ENCODE measurements at regions not wholly inside any gene's neighbourhood (a gene's known extent, or its start where the extent isn't known, plus 50 kb on each side); places are given as distances from the start of the nearest gene placed in this dataset.
"Not testable (repeated sequence)": the region's sequence is repeated elsewhere in the genome, so short reads cannot be mapped to it uniquely, and the experiment has no call there.

- no peak for DNase-seq (ENCODE audit: low read depth in 2 of 2)
Measured at GRCh38 chr17:13865650-13866049, 203.7 kb upstream of the COX10 start.

DNA sequence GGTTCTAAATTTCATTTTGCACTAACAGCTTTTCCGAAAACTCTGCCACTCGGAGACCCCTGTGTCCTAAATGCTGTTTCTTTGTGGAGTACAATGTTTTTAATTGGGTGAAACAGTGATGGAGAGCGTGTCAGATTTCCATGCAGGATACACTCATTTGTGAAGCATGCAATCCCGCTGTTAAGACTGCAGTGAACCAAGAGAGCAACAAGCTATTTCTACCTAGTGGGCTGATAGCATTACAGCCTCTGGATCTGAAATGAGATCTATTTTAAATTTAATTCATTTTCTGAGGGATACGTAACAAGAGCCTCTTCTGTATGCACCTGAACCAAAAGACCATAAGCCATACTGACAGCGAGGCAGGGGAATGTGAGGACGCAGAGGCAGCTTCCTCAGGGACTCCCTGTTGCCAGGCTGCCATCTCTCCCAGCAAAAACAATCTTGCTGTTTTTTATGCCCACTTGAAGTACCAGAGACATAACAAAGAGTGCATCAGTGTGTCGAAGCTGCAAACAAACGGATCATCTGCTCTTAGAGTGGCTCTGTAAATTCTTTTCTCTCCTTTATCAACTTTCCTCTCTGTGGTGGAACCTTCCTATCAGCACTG is 199.9 kb upstream of the COX10 start:
- no peak for DNase-seq (ENCODE audit: low read depth in 2 of 2)

- no peak for DNase-seq (ENCODE audit: low read depth in 2 of 2)
Measured at GRCh38 chr17:13871261-13871660, 198.0 kb upstream of the COX10 start.

DNA sequence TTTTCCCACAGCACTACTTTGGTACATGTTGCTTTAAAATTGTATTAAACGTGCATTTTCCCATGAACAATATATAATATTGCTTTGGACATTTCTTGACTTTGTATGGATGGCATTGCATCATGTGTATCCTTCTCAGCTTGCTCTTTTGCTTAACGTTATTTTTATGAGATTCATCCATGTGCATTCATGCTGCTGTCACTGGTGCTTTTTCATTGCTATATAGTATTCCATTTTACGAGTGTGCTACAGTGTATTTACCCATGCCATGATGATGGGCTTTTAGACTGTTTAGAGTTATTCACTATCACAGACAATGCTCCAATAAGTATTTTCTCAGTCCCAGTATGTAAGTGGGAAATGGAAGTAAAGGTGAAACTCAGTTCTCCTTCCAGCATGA is 195.2 kb upstream of the COX10 start:
- DNase-seq (ENCODE audit: low read depth in 2 of 2), result no peak

DNA sequence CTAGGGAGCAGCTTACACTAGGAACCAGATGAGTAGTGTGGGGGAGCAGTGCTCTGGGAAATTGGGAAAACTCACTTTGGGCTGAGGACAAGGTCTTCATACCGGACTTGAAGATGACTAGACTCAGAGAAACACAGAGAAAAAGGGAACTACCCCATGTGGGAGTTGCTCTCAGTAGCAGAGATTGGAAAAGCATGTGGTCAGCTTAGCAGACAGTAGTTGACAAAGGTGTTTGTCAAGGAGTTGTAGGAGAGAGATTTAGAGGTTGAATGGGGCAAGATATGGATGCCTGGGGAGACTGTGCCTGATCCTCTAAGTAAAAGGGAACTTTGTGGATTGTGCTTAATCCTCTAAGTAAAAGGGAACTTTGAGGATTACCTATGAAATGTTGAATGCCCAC is 194.5 kb upstream of the COX10 start:
- no peak for DNase-seq (ENCODE audit: low read depth in 2 of 2)

DNA sequence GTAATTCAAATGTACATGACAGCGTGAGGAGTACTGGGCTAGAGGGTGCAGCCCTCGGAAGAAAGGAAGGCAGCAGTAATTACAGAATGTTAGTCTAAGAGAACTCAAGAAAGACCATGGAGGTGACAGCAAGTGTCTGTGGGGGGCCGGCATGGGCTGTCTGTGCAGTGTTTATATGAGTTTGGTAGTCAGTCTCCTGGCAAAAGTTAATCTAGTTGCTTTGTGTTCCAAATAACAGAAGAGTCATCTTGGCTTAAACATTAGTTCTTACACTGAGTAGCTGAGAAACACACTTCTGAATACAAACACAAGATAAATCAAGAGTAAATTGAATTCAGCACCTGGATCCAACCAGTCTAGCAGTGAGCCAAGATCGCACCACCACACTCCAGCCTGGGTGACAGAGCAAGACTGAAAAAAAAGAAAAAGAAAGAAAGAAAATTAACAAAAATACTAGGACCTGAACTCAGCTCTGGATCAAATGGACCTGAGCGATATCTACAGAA is 189.3 kb upstream of the COX10 start:
- no peak for DNase-seq (ENCODE audit: low read depth in 2 of 2)

DNA sequence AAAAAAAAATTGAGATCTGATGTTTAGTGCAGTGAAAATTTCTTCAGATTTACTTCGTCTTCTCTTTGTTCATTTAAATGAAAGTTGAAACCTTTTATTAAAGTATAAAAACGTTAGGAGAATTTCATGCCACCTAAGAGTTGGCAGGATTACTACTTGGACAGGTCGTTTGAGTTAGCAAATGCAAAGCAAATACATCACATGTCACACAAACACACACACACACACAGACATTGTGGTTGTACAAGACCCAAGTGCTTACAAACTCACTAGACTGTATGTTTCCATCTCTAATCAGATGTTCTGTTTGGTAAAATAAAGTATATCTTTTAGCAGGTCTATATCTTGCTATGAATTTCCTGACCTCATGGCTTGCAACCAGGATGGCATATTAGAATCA is 185.6 kb upstream of the COX10 start:
- no peak for DNase-seq (ENCODE audit: low read depth in 2 of 2)

DNA sequence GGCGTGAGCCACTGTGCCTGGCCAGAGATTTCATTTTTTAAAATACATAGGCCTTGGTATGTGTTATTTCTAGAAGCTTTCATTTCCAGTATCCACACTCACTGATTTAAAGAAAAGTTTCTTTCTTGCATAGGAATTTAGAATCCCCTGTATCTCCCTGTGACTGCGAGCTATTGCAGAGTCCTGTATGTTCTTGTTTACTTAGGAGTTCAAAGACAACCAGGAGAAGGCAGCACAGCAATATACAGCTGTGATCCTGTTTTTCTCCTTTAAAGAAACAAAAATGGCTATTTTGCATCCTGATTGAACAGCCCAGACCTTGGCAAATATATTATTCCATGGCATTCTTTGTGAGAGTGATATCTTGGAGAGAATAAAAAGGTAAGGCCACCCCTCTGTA is 185.0 kb upstream of the COX10 start:
- DNase-seq (ENCODE audit: low read depth in 2 of 2), result no peak

GRCh38 chr17:13885550-13885949 is 183.8 kb upstream of the COX10 start:
- DNase-seq (ENCODE audit: low read depth in 2 of 2), result no peak

- DNase-seq (ENCODE audit: low read depth in 2 of 2), result no peak
Measured at GRCh38 chr17:13885953-13886889, 183.1 kb upstream of the COX10 start.

DNA sequence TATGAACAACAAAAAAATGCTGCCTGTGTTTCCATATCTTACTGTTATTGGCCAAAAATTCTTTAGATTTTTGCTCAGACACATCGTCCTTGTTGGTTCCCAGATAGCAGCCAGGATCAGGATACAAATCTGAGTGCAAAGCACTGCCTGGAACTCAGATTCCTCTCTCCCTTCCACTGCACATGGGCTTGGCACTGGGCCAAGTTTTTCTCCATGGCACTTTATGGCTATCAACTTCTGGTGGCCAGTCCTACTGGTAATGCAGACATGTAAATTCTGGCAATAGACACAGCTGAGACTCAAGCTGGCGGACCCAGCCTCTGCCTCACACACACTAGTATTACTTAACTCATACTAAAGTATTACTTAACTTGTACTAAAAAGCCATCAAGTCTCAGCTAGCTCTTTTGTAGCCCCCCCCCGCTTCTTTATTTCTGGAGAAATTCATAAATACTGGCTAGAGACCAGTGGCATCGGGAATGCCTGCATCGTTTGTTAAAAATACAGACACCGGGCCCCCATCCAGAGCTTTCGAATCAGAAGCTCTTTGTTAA is 181.2 kb upstream of the COX10 start:
- no peak for DNase-seq (ENCODE audit: low read depth in 2 of 2)

DNA sequence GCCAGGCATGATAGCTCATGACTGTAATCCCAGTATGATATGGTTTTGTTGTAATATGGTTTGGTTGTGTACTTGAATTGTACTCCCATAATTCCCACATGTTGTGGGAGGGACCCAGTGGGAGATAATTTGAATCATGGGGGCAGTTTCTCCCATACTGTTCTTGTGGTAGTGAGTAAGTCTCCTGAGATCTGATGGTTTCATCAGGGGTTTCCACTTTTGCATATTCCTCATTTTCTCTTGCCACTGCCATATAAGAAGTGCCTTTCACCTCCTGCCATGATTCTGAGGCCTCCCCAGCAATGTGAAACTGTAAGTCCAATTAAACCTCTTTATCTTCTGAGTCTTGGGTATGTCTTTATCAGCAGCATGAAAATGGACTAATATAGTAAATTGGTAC is 160.3 kb upstream of the COX10 start:
- DNase-seq (ENCODE audit: low read depth in 2 of 2), result not testable (repeated sequence)

- DNase-seq (ENCODE audit: low read depth in 2 of 2), result no peak
Measured at GRCh38 chr17:13909901-13910519, 159.3 kb upstream of the COX10 start.

DNA sequence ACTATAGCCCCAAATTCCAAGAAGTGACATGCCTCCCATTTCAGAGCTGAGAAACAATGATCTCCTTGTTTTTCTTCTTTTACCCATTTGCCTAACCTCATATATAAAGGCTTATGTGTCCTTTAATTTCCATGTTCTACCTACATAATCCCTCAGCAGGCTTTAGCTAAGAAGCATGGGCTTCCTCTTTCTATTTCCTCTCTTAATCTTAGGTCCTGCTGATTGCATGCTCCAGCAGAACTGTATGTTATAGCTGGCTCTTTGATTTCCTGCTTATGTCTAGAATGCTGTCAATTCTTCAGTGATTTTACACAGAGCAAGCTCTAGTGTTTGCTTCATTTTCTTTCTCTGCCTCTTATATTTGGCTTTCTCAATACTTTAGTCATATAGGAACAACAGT is 151.7 kb upstream of the COX10 start:
- DNase-seq (ENCODE audit: low read depth in 2 of 2), result no peak

DNA sequence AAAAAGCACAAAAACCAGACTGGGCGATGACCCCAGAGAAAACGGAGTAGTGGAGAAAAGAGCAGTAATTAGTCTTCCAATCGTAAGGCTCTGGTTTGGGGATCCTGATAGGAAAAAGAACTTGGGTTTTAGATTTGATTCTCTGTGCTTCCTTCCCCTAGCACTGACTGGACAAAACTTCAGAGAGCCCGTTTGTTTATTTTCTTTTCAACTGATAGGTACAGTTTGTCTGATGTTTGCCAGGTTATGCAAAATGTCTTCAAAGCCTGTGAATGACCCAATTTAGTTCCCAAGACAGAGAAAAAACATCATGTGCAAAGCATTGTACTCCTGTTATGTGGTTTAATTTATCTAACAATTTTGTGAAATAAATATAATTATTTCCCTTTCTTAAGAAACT is 151.1 kb upstream of the COX10 start:
- DNase-seq (ENCODE audit: low read depth in 2 of 2), result no peak

DNA sequence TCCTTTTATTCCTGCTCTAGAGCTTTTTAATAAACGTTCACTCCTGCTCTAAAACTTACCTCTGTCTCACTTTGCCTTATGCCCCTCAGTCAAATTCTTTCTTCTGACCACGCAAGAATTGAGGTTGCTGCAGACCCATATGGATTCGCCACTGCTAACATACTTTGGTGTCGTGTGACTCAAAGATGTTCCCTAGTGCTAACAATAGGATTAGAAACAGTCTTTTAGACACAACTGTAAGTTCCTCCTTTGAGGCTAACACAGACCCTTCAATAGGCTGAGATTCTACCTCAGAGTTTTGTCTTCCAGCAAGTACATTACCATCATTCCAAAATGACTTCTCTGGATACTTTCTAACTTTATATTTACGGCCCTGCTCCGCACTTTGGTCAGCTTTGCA is 149.5 kb upstream of the COX10 start:
- no peak for DNase-seq (ENCODE audit: low read depth in 2 of 2)

DNA sequence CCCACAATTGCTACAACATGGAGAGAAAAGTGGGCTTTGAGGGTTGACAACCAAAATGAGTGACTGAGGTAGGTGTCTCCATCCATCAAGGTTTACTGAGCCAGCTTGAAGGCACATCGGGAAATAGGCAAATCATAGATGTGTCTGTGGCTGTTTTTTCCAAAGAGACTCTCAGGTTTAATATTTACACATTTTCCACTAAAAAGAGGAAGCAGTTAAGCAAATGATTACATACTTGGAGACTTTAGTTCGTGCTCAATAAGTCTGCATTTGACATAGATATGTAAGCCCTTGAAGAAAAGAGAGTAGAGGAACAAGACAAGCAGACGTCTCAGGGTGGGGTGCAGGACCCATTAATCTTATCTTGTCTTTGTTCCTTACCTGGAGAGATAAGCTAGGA is 148.9 kb upstream of the COX10 start:
- DNase-seq (ENCODE audit: low read depth in 2 of 2), result no peak

GRCh38 chr17:13921841-13922776 is 147.2 kb upstream of the COX10 start:
- no peak for DNase-seq (ENCODE audit: low read depth in 2 of 2)

DNA sequence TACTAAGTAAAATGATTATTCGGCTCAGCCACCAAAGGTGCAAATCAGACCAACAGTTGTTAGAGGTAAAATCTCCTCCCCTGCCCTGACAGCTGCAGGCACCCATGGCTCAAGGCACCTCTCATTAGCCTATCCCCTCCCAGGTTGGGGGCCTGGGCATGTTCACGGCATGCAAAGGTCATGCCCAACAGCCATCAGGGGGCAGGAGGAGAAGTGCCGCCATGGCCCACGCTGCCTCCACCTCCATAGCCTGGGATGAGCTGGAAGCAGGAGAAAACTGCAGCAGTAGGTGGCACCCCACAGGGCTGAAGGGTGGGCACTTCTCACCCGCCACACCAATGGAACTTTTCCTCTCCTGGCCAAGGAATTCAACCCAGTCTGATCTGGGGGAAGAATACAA is 146.4 kb upstream of the COX10 start:
- no peak for DNase-seq (ENCODE audit: low read depth in 2 of 2)

DNA sequence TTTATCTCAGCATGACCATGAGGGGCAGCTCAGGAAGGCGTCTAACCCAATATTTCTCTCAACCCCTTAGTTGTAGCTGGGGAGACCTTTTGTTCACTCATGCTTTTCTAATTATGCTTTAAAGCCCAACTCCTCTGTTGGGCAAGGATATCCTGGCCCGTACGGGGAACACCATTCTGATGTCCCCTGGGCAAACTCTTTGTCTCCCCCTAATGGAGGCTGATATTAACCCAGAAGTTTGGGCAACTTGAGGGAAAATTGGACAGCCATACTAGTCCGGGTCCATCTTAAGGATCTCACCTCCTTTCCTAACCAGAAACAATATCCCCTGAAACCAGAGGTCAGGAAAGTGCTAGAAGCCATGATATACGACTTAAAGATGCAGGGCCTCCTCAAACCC is 143.7 kb upstream of the COX10 start:
- DNase-seq (ENCODE audit: low read depth in 2 of 2), result no peak

GRCh38 chr17:13931111-13931526 is 138.2 kb upstream of the COX10 start:
- no peak for DNase-seq (ENCODE audit: low read depth in 2 of 2)
